RPMI7951 (cell line): ENCODE measurements at regions not wholly inside any gene's neighbourhood (a gene's known extent, or its start where the extent isn't known, plus 50 kb on each side); places are given as distances from the start of the nearest gene placed in this dataset.
"Not testable (repeated sequence)": the region's sequence is repeated elsewhere in the genome, so short reads cannot be mapped to it uniquely, and the experiment has no call there.

ENCODE experiments used
- DNase-seq: peaks from one replicate; pipeline ENCODE4 v3.0.0-alpha.2; 2012; ENCODE audit warnings: low read depth

- DNase-seq: no peak
Measured at GRCh38 chr14:76699209-76699938, 61.9 kb upstream of the VASH1 start.

- no peak for DNase-seq
Measured at GRCh38 chr14:76699939-76700590, 61.2 kb upstream of the VASH1 start.

- DNase-seq: no peak
Measured at GRCh38 chr14:76701436-76701835, 59.8 kb upstream of the VASH1 start.

- no peak for DNase-seq
Measured at GRCh38 chr14:76701981-76702380, 59.3 kb upstream of the VASH1 start.

GRCh38 chr14:76705214-76705613 lies 56.1 kb upstream of the VASH1 start:
- DNase-seq: no peak

GRCh38 chr14:76706207-76706606 lies 55.1 kb upstream of the VASH1 start:
- not testable (repeated sequence) for DNase-seq

GRCh38 chr14:76706811-76707210 lies 54.5 kb upstream of the VASH1 start:
- DNase-seq: no peak

- no peak for DNase-seq
Measured at GRCh38 chr14:76708028-76708427, 53.2 kb upstream of the VASH1 start.

GRCh38 chr14:76708771-76709170 lies 52.5 kb upstream of the VASH1 start:
- no peak for DNase-seq

GRCh38 chr14:76710056-76711010 lies 50.9 kb upstream of the VASH1 start:
- peak; percentile 42 for DNase-seq
